H9 (cell line): ENCODE measurements at regions not wholly inside any gene's neighbourhood (a gene's known extent, or its start where the extent isn't known, plus 50 kb on each side); places are given as distances from the start of the nearest gene placed in this dataset.

ENCODE experiments used
- DNase-seq: peaks from one replicate; pipeline ENCODE4 v3.0.0-alpha.2; 2017
- H2AFZ ChIP-seq: one replicate; pipeline ENCODE4 v1.6.1; 2013; ENCODE audit warnings: mild to moderate bottlenecking, low read length, control low read depth, moderate library complexity
- H2AK5ac ChIP-seq: 2 replicates; pipeline ENCODE4 v1.6.1; 2013; ENCODE audit warnings: low read length, control low read depth, mixed read lengths; ENCODE audit not compliant: insufficient read length
- H2BK120ac ChIP-seq: one replicate; pipeline ENCODE4 v1.6.1; 2013; ENCODE audit warnings: low read depth, mild to moderate bottlenecking, low read length, control low read depth, inconsistent platforms; ENCODE audit not compliant: poor library complexity, severe bottlenecking
- H2BK12ac ChIP-seq: 2 replicates; pipeline ENCODE4 v1.6.1; 2013; ENCODE audit warnings: low read length, control low read depth, mixed read lengths, low read depth; ENCODE audit not compliant: insufficient read length
- H2BK15ac ChIP-seq: 2 replicates; pipeline ENCODE4 v1.6.1; 2013; ENCODE audit warnings: low read depth, low read length, control low read depth
- H2BK20ac ChIP-seq: one replicate; pipeline ENCODE4 v1.6.1; 2013; ENCODE audit warnings: low read depth, mild to moderate bottlenecking, low read length, control low read depth, inconsistent platforms; ENCODE audit not compliant: poor library complexity, severe bottlenecking
- H2BK5ac ChIP-seq: 2 replicates; pipeline ENCODE4 v1.6.1; 2013; ENCODE audit warnings: low read length, control low read depth, mixed read lengths; ENCODE audit not compliant: insufficient read length
- H3K14ac ChIP-seq: 2 replicates; pipeline ENCODE4 v1.6.1; 2013; ENCODE audit warnings: low read length, control low read depth; ENCODE audit not compliant: insufficient read depth
- H3K18ac ChIP-seq: 2 replicates; pipeline ENCODE4 v1.6.1; 2013; ENCODE audit warnings: low read depth, mild to moderate bottlenecking, mixed read lengths, low read length, control low read depth; ENCODE audit not compliant: insufficient read length
- H3K23ac ChIP-seq: 2 replicates; pipeline ENCODE4 v1.6.1; 2013; ENCODE audit warnings: low read length, control low read depth, mixed read lengths, low read depth; ENCODE audit not compliant: insufficient read length
- H3K23me2 ChIP-seq: 2 replicates; pipeline ENCODE4 v1.6.1; 2013; ENCODE audit warnings: low read depth, mild to moderate bottlenecking, mixed read lengths, low read length, control low read depth; ENCODE audit not compliant: insufficient read length, poor library complexity, severe bottlenecking
- H3K27ac ChIP-seq: 2 replicates; pipeline ENCODE4 v1.5.1; 2013; ENCODE audit warnings: low read length, control low read depth, mixed read lengths, low read depth; ENCODE audit not compliant: insufficient read length
- H3K27me3 ChIP-seq: 2 replicates; pipeline ENCODE4 v1.6.1; 2013; ENCODE audit warnings: low read length, control low read depth, inconsistent platforms; ENCODE audit not compliant: insufficient read depth
- H3K4ac ChIP-seq: 2 replicates; pipeline ENCODE4 v1.6.1; 2013; ENCODE audit warnings: low read depth, mild to moderate bottlenecking, control low read depth, inconsistent platforms, low read length, moderate library complexity
- H3K4me1 ChIP-seq: 2 replicates; pipeline ENCODE4 v1.6.1; 2013; ENCODE audit warnings: low read length, control low read depth, inconsistent platforms; ENCODE audit not compliant: insufficient read depth
- H3K4me2 ChIP-seq: 2 replicates; pipeline ENCODE4 v1.6.1; 2013; ENCODE audit warnings: low read length, control low read depth, mixed read lengths; ENCODE audit not compliant: insufficient read length, insufficient read depth
- H3K56ac ChIP-seq: 2 replicates; pipeline ENCODE4 v1.6.1; 2013; ENCODE audit warnings: low read depth, mild to moderate bottlenecking, mixed read lengths, low read length, control low read depth; ENCODE audit not compliant: insufficient read length
- H3K79me1 ChIP-seq: 2 replicates; pipeline ENCODE4 v1.6.1; 2013; ENCODE audit warnings: low read depth, mild to moderate bottlenecking, moderate library complexity, low read length, control low read depth, inconsistent platforms; ENCODE audit not compliant: insufficient read depth, poor library complexity, severe bottlenecking
- H3K79me2 ChIP-seq: 2 replicates; pipeline ENCODE4 v1.6.1; 2013; ENCODE audit warnings: low read length, control low read depth, inconsistent platforms; ENCODE audit not compliant: insufficient read depth
- H3K9ac ChIP-seq: 2 replicates; pipeline ENCODE4 v1.6.1; 2013; ENCODE audit warnings: low read length, control low read depth, mixed read lengths; ENCODE audit not compliant: insufficient read length; ENCODE audit errors: extremely low read depth
- H3K9me3 ChIP-seq: one replicate; pipeline ENCODE4 v1.6.1; 2013; ENCODE audit warnings: low read depth, low read length, inconsistent platforms; ENCODE audit not compliant: control insufficient read depth
- H3T11ph ChIP-seq: one replicate; pipeline ENCODE4 v1.6.1; 2013; ENCODE audit warnings: mild to moderate bottlenecking, low read length, control low read depth, inconsistent platforms
- H4K20me1 ChIP-seq: one replicate; pipeline ENCODE4 v1.6.1; 2013; ENCODE audit not compliant: control insufficient read depth, insufficient read length, insufficient read depth
- H4K5ac ChIP-seq: 2 replicates; pipeline ENCODE4 v1.6.1; 2013; ENCODE audit warnings: low read depth, mild to moderate bottlenecking, mixed read lengths, low read length, control low read depth; ENCODE audit not compliant: insufficient read length
- H4K8ac ChIP-seq: replicated peaks from 2 replicates; pipeline ENCODE4 v1.6.1; 2013; ENCODE audit warnings: low read length, control low read depth, mixed read lengths, low read depth; ENCODE audit not compliant: insufficient read length
- H4K91ac ChIP-seq: 2 replicates; pipeline ENCODE4 v1.6.1; 2013; ENCODE audit warnings: low read depth, mild to moderate bottlenecking, moderate library complexity, mixed read lengths, low read length, control low read depth; ENCODE audit not compliant: insufficient read length
- H3K27ac Mint-ChIP-seq, 3 experiments: 2 replicates in 2 of 3; 3 replicates in 1 of 3; pipeline ENCODE4 v1.8.0; 2020 to 2021; ENCODE audit warnings: mixed read lengths in 3 of 3, mild to moderate bottlenecking in 1 of 3, moderate library complexity in 1 of 3
- H3K27me3 Mint-ChIP-seq: 2 replicates; pipeline ENCODE4 v1.8.0; 2021; ENCODE audit warnings: low read depth, mild to moderate bottlenecking, moderate library complexity, mixed read lengths
- H3K36me3 Mint-ChIP-seq, 3 experiments: 2 replicates in 2 of 3; 3 replicates in 1 of 3; pipeline ENCODE4 v1.8.0; 2020 to 2021; ENCODE audit warnings: low read depth in 3 of 3, mixed read lengths in 3 of 3; ENCODE audit not compliant: insufficient read depth in 1 of 3
- H3K4me1 Mint-ChIP-seq, 2 experiments: 2 replicates each; pipeline ENCODE4 v1.8.0; 2020; ENCODE audit warnings: mixed read lengths in 2 of 2
- H3K4me3 Mint-ChIP-seq, 2 experiments: 2 replicates in 1 of 2; 3 replicates in 1 of 2; pipeline ENCODE4 v1.8.0; 2020 to 2021; ENCODE audit warnings: mild to moderate bottlenecking in 2 of 2, mixed read lengths in 2 of 2, moderate library complexity in 1 of 2
- H3K9me3 Mint-ChIP-seq, 2 experiments: 2 replicates in 1 of 2; 3 replicates in 1 of 2; pipeline ENCODE4 v1.8.0; 2020; ENCODE audit warnings: mild to moderate bottlenecking in 2 of 2, mixed read lengths in 2 of 2, moderate library complexity in 1 of 2
- WGBS: extraction: QIAGEN DNeasy Blood & Tissue Kit; methylation state at CpG from one replicate; pipeline ENCODE4 v1.1.7; 2013; ENCODE audit warnings: missing lambda C conversion rate, low lambda C conversion rate, mixed read lengths; ENCODE audit not compliant: insufficient read length; ENCODE audit errors: extremely low coverage; 5-methylcytosine and 5-hydroxymethylcytosine counted together
- TF ChIP-seq, protein P1 (sequence below): fragments of 200-600 bp; sonication (generic); conservative IDR thresholded peaks from 3 replicates; pipeline ENCODE4 v1.8.0; 2021; ENCODE audit warnings: antibody characterized with exemption, mild to moderate bottlenecking

DNA sequence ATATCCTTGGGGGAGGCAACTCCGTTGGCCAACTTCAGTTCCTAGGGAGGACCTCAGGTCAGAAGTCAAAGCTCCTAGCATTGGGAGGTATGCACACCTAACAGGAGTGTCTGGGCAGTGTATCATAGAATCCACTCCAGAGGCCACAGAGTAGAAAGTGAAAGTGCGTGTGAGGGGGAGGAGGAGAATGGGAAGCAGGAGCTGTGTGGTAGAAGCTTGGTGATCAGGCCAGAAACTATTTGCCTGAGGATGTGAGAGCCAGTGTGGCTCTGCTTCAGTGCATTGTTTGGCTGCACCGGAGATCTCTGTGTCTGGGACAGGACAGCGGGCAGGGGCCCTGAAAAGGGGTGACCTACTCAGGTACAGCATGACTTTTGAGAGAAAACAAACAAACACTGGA lies 557.4 kb upstream of the VSTM2A start:
- WGBS = no CpG with 5 or more reads among the region's 4 CpGs
- Histone ChIP-seq H3K18ac (no peak overlapping the region), H2AFZ (no peak overlapping the region), H2AK5ac (no peak overlapping the region), H3K27ac (no peak overlapping the region), H3K4ac (no peak overlapping the region), H3K14ac (no peak overlapping the region), H3K4me1 (no peaks in the 10 kb centered on the region), H3K23me2 (no peaks in the 10 kb centered on the region), H3K79me1 (no peaks in the 10 kb centered on the region), H3K79me2 (no peaks in the 10 kb centered on the region), H2BK5ac (no peak overlapping the region), H2BK20ac (no peak overlapping the region), H2BK15ac (no peak overlapping the region), H3K9me3 (no peaks in the 10 kb centered on the region), H2BK120ac (no peak overlapping the region), H4K8ac (no peak overlapping the region), H4K5ac (no peak overlapping the region), H3K4me2 (no peak overlapping the region), H3K56ac (no peak overlapping the region), H2BK12ac (no peak overlapping the region), H4K91ac (no peak overlapping the region), H3K27me3 (no peaks in the 10 kb centered on the region), H3T11ph (no peak overlapping the region), H3K23ac (no peak overlapping the region), H3K9ac (no peak overlapping the region), H4K20me1 (no peaks in the 10 kb centered on the region)
- Mint-ChIP-seq H3K4me3 (no peak overlapping the region), H3K27ac (no peak overlapping the region), H3K4me1 (peaks cover 0 to 5% of the 10 kb centered on the region in 2 experiments; a peak in 2 of 4 replicates), H3K36me3 (peaks cover 0 to 1% (median 0%) of the 10 kb centered on the region in 3 experiments; a peak in 1 of 7 replicates), H3K9me3 (peaks cover 0 to 4% of the 10 kb centered on the region in 2 experiments; a peak in 1 of 5 replicates), H3K27me3 (no peaks in the 10 kb centered on the region)
- TF ChIP-seq, protein P1, sequence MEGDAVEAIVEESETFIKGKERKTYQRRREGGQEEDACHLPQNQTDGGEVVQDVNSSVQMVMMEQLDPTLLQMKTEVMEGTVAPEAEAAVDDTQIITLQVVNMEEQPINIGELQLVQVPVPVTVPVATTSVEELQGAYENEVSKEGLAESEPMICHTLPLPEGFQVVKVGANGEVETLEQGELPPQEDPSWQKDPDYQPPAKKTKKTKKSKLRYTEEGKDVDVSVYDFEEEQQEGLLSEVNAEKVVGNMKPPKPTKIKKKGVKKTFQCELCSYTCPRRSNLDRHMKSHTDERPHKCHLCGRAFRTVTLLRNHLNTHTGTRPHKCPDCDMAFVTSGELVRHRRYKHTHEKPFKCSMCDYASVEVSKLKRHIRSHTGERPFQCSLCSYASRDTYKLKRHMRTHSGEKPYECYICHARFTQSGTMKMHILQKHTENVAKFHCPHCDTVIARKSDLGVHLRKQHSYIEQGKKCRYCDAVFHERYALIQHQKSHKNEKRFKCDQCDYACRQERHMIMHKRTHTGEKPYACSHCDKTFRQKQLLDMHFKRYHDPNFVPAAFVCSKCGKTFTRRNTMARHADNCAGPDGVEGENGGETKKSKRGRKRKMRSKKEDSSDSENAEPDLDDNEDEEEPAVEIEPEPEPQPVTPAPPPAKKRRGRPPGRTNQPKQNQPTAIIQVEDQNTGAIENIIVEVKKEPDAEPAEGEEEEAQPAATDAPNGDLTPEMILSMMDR = no peak
- no peak for DNase-seq
